Kidney (tissue), 13 donors: ENCODE measurements at regions not wholly inside any gene's neighbourhood (a gene's known extent, or its start where the extent isn't known, plus 50 kb on each side); places are given as distances from the start of the nearest gene placed in this dataset.

Experiments used
- DNase-seq, 5 donors: peaks; one replicate each; pipeline ENCODE4 v3.0.0-alpha.2; 2013 to 2020
- FAIRE-seq: peaks from 2 replicates; lab custom pipeline; 2012; peaks lifted over from hg19 to GRCh38; lab: Jason Lieb, UNC
- H3K27ac ChIP-seq, 2 donors: one replicate each; pipeline ENCODE4 v1.7.0; 2013; ENCODE audit warnings: low read depth in 2 of 2, low read length in 2 of 2, inconsistent platforms in 1 of 2
- H3K27me3 ChIP-seq: one replicate; pipeline ENCODE4 v1.7.1; 2013; ENCODE audit warnings: low read length, inconsistent platforms; ENCODE audit not compliant: control insufficient read depth, insufficient read depth
- H3K36me3 ChIP-seq, 3 donors: one replicate each; pipeline versions ENCODE4 v1.7.0 to v1.7.1; 2013; ENCODE audit warnings: low read length in 3 of 3, control low read depth in 1 of 3, inconsistent platforms in 1 of 3; ENCODE audit not compliant: insufficient read depth in 3 of 3, control insufficient read depth in 2 of 3
- H3K4me1 ChIP-seq, 3 donors: one replicate each; pipeline versions ENCODE4 v1.7.0 to v1.7.1; 2013; ENCODE audit warnings: low read length in 3 of 3, inconsistent platforms in 1 of 3, low read depth in 1 of 3; ENCODE audit not compliant: control insufficient read depth in 2 of 3, insufficient read depth in 2 of 3
- H3K4me3 ChIP-seq, 3 donors: one replicate each; pipeline versions ENCODE4 v1.7.0 to v1.8.1; 2013; ENCODE audit warnings: low read length in 3 of 3, control low read depth in 1 of 3, inconsistent platforms in 1 of 3
- H3K9ac ChIP-seq, 3 donors: one replicate each; pipeline versions ENCODE4 v1.7.0 to v1.7.1; 2013; ENCODE audit warnings: low read length in 3 of 3, control low read depth in 1 of 3, inconsistent platforms in 1 of 3
- H3K9me3 ChIP-seq, 3 donors: one replicate each; pipeline versions ENCODE4 v1.7.0 to v1.7.1; 2013; ENCODE audit warnings: low read length in 3 of 3, control low read depth in 1 of 3, inconsistent platforms in 1 of 3; ENCODE audit not compliant: control insufficient read depth in 2 of 3, insufficient read depth in 1 of 3
- CTCF ChIP-seq: IDR thresholded peaks from 3 replicates; pipeline ENCODE4 v1.5.1; 2012; ENCODE audit warnings: mild to moderate bottlenecking, moderate library complexity, borderline replicate concordance; ENCODE audit not compliant: insufficient read depth; ENCODE audit errors: extremely low read depth
- intact Hi-C: fragments of 100-400 bp; cut with DNase I; formaldehyde crosslinking; loops from one replicate; pipeline ENCODE4 v1.11.1; 2022
- donor health status: control.
- donor health status: control.
- donor health status: control.
- donor health status: control.
- donor health status: control.
- donor health status: DM: yes; HTN: yes; CAD: no.
- donor health status: Normal renal cell carcinoma (clear cell type).

DNA sequence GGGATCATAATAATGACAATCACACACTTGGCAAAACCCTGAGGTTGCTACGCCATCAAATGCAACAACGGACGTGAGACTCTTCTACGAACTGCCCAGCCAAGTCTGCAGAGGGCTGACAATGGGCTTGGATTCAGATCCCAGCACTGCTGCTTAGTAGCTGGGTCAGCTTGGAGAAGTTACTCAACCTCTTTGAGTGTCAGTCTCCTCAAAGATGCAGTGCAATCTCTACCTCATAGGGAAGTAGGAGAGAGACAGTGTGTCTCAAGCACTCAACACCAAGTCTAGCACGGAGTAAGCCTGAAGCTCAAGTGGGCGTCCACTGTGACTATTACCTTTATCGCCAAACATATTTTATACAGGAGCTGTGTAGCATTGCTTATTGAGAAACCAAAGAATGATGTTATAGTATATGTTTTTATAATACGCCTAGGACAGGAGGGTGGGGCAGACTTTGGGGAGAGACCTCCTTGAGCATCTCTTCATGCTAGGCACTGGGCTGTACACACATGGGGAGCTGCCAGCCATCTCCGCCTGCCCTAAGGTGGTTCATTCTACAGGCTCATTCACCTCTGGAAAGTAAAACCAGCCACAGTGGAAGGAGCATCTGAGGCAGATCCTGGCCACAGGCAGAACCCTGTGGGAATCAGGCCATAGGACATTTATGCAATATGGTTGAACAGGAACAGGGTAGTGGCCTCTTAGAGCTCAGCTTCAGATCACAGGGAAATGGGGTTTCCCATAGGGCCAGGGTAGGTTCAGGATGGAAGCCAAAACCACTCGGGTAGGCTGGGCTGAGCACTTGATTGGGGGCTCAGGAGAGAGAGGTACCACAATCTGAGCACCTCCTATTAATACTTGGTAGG, 160.2 kb downstream of the MRPL14 start:
- intact Hi-C loops = no loop called here
- H3K27me3 ChIP-seq = no peaks in the 10 kb centered on the region
- H3K4me3 ChIP-seq = no peak overlapping the region
- H3K36me3 ChIP-seq = no peaks in the 10 kb centered on the region
- no peak for TF ChIP-seq CTCF
- no peaks in the 10 kb centered on the region for H3K9me3 ChIP-seq
- no peak overlapping the region for H3K27ac ChIP-seq
- peaks cover 0 to 5% (median 5%) of the 10 kb centered on the region in 3 donors for H3K4me1 ChIP-seq
- no peak overlapping the region for H3K9ac ChIP-seq
- no peak for FAIRE-seq
- DNase-seq = no peak

DNA sequence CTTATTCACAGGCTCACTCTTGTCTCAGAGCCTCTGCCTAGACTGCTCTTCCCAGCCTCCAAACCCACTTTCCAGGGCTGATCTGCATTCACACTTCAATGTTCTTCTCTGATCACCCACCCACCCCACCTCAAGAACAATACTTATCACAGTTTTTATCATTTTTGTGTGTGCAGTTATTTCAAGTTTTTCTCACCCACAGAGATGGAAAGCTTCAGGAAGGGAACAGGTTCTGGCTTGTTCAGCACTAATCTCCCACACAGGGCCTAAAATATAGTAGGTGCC, 160.9 kb downstream of the MRPL14 start:
- Histone ChIP-seq H3K27me3 (no peaks in the 10 kb centered on the region), H3K36me3 (no peaks in the 10 kb centered on the region), H3K27ac (no peak overlapping the region), H3K4me1 (peaks cover 0 to 5% (median 5%) of the 10 kb centered on the region in 3 donors), H3K9ac (no peak overlapping the region), H3K4me3 (no peak overlapping the region), H3K9me3 (no peaks in the 10 kb centered on the region)
- no peak for TF ChIP-seq CTCF
- intact Hi-C loops = no loop called here
- FAIRE-seq (no peak), DNase-seq (no peak)

DNA sequence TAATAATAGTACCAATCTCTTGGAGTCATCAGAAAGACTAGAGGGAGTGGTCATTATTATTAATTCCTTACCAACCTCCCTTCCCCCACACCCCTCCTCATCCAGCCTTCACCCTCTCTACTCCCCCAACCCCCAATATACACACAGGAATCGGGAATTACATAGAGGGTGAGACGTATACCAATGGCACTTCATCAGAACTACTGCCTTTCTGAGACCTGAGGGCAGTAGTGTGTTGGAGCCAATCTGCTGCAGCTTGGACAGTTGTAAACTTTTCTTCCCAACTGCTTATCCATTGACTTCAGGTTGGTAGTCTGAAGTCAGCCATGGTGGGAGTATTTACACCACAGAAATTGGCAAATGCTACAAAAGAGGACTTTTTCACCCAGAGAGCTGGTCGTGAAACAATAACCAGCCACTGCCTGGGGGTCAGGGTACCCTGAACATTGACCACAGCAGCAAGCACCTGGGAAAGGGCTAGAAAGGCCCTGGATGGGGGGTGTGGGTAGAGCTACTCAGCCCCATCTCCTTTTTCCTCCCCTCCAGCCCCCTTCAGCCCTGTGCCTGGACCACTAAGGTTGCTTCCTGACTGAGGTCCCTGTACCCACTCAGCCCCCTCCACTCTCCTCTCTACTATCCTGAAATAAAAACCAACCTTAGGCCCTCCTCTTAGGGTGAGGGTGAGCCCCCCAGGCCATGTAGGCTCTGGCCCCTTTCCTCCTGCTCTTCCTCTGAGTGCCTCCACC, 161.5 kb downstream of the MRPL14 start:
- intact Hi-C loops = no loop called here
- no peak overlapping the region for H3K4me3 ChIP-seq
- DNase-seq = no peak
- H3K9ac ChIP-seq = no peak overlapping the region
- peaks cover 0 to 5% (median 2%) of the 10 kb centered on the region in 3 donors for H3K4me1 ChIP-seq
- no peak overlapping the region for H3K27ac ChIP-seq
- TF ChIP-seq CTCF = no peak
- H3K36me3 ChIP-seq = no peaks in the 10 kb centered on the region
- no peaks in the 10 kb centered on the region for H3K9me3 ChIP-seq
- H3K27me3 ChIP-seq = no peaks in the 10 kb centered on the region
- FAIRE-seq = no peak
